K562 (cell line): ENCODE measurements at regions not wholly inside any gene's neighbourhood (a gene's known extent, or its start where the extent isn't known, plus 50 kb on each side); places are given as distances from the start of the nearest gene placed in this dataset.
A peak's percentile ranks its signal among the peaks of the same experiment; 100 is the strongest.

Experiments
- GMEB1 ChIP-seq: fragments of 250-450 bp; sonication (Bioruptor Pico); IDR thresholded peaks from 2 replicates; pipeline ENCODE4 v1.4.0; 2020; ENCODE audit warnings: mild to moderate bottlenecking
- MEIS2 ChIP-seq: fragments of 450-650 bp; IDR thresholded peaks from 2 replicates; pipeline ENCODE4 v1.6.1; 2014; ENCODE audit warnings: mild to moderate bottlenecking; ENCODE audit not compliant: partially characterized antibody
- MGA ChIP-seq: fragments of 450-650 bp; IDR thresholded peaks from 2 replicates; pipeline ENCODE4 v1.6.1; 2016; ENCODE audit warnings: mild to moderate bottlenecking, moderate library complexity
- RREB1 ChIP-seq: fragments of 250-450 bp; sonication (Bioruptor Pico); IDR thresholded peaks from 2 replicates; pipeline ENCODE4 v1.4.0; 2020
- TAF9B ChIP-seq: fragments of 450-650 bp; IDR thresholded peaks from 2 replicates; pipeline ENCODE4 v1.6.1; 2018; ENCODE audit warnings: mild to moderate bottlenecking; ENCODE audit not compliant: partially characterized antibody
- TRIM25 ChIP-seq: fragments of 450-650 bp; IDR thresholded peaks from 2 replicates; pipeline ENCODE4 v1.7.0; 2016; ENCODE audit warnings: borderline replicate concordance
- U2AF1 ChIP-seq: fragments of 200-400 bp; formaldehyde crosslinking; optimal IDR thresholded peaks from 2 replicates; pipeline ENCODE3; 2017; ENCODE audit warnings: mild to moderate bottlenecking, low read depth, low read length, moderate library complexity

GRCh38 chr10:121188005-121188404 lies 336.8 kb downstream of the WDR11 start (continued):
- TF ChIP-seq GMEB1 = no peak
- no peak for TF ChIP-seq RREB1 (CRISPR knock-in tag)
- no peak for TF ChIP-seq TAF9B
- peak; percentile 89 for TF ChIP-seq MEIS2
- no peak for TF ChIP-seq U2AF1
- no peak for TF ChIP-seq TRIM25
- no peak for TF ChIP-seq MGA
